Stomach (tissue), 4 donors: ENCODE measurements at regions not wholly inside any gene's neighbourhood (a gene's known extent, or its start where the extent isn't known, plus 50 kb on each side); places are given as distances from the start of the nearest gene placed in this dataset.

ENCODE experiments used
- EP300 ChIP-seq: sonication (generic); formaldehyde crosslinking; IDR thresholded peaks from one replicate; pipeline ENCODE4 v1.6.1; 2017; ENCODE audit warnings: antibody characterized with exemption
- POLR2A ChIP-seq, 4 donors: fragments of 450-650 bp; IDR thresholded peaks; one replicate each; pipeline ENCODE4 v1.6.1; 2016; ENCODE audit warnings: antibody characterized with exemption in 4 of 4, control low read depth in 2 of 4, mild to moderate bottlenecking in 1 of 4, moderate library complexity in 1 of 4
- POLR2AphosphoS5 ChIP-seq, 3 donors: sonication (generic); formaldehyde crosslinking; IDR thresholded peaks; one replicate each; pipeline ENCODE4 v1.6.1; 2016; ENCODE audit warnings: antibody characterized with exemption in 3 of 3
- TF ChIP-seq, protein P1 (sequence below), 7 experiments: fragments of 450-650 bp in 4 of 7; fragments of 200-600 bp in 3 of 7; sonication (generic) in 3 of 7; IDR thresholded peaks; one replicate each; pipeline ENCODE4 v1.5.1; 2016 to 2019; ENCODE audit warnings: antibody characterized with exemption in 7 of 7, control low read depth in 2 of 7, mild to moderate bottlenecking in 1 of 7

DNA sequence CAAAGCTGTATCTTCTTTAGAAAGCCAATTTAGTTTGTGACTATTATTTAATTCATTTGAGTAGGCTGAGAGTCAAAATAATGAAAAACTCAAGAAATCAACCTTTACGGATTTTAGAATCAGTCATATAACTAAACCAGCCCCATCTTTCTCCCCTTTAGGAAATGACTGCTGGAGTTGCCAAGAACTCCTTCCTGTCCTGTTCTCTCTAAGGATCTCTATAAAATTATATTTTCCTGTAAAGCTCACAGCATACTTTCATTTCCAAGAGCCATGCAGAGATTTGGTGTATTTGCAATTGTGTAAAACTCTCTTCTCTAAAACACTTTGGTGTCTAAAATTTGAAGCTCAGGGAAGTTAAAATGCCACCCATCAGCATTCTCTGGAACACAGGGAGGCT, 323.4 kb upstream of the GBE1 start:
- no peak for TF ChIP-seq POLR2A (IDR thresholded peaks at IDR 0.05)
- TF ChIP-seq, protein P1, sequence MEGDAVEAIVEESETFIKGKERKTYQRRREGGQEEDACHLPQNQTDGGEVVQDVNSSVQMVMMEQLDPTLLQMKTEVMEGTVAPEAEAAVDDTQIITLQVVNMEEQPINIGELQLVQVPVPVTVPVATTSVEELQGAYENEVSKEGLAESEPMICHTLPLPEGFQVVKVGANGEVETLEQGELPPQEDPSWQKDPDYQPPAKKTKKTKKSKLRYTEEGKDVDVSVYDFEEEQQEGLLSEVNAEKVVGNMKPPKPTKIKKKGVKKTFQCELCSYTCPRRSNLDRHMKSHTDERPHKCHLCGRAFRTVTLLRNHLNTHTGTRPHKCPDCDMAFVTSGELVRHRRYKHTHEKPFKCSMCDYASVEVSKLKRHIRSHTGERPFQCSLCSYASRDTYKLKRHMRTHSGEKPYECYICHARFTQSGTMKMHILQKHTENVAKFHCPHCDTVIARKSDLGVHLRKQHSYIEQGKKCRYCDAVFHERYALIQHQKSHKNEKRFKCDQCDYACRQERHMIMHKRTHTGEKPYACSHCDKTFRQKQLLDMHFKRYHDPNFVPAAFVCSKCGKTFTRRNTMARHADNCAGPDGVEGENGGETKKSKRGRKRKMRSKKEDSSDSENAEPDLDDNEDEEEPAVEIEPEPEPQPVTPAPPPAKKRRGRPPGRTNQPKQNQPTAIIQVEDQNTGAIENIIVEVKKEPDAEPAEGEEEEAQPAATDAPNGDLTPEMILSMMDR (IDR thresholded peaks at IDR 0.05), result no peak
- no peak for TF ChIP-seq EP300
- no peak for TF ChIP-seq POLR2AphosphoS5 (IDR thresholded peaks at IDR 0.05)
